SHP77 (cell line): ENCODE measurements at regions not wholly inside any gene's neighbourhood (a gene's known extent, or its start where the extent isn't known, plus 50 kb on each side); places are given as distances from the start of the nearest gene placed in this dataset.

Source experiments
- DNase-seq, 2 experiments: peaks; one replicate each; lab custom pipeline; 2025; lab: John Stamatoyannopoulos, UW

- DNase-seq, result no peak
Observed at GRCh38 chr5:106818552-106818951, 852.2 kb downstream of the EFNA5 start.

GRCh38 chr5:106814961-106815360 lies 855.8 kb downstream of the EFNA5 start:
- DNase-seq, result no peak

GRCh38 chr5:106801554-106801953 lies 869.2 kb downstream of the EFNA5 start:
- DNase-seq, result no peak

- no peak for DNase-seq
Observed at GRCh38 chr5:106797996-106798395, 872.7 kb downstream of the EFNA5 start.

- no peak for DNase-seq
Observed at GRCh38 chr5:106796081-106796480, 874.7 kb downstream of the EFNA5 start.

- no peak for DNase-seq
Observed at GRCh38 chr5:106784846-106785245, 885.9 kb downstream of the EFNA5 start.

- no peak for DNase-seq
Observed at GRCh38 chr5:106780355-106780754, 890.4 kb downstream of the EFNA5 start.

GRCh38 chr5:106776515-106776914 lies 894.2 kb downstream of the EFNA5 start:
- peak in 1 of 2 experiments; percentile 11 for DNase-seq

- DNase-seq, result no peak
Observed at GRCh38 chr5:106768392-106768791, 902.3 kb downstream of the EFNA5 start.

- DNase-seq, result no peak
Observed at GRCh38 chr5:106766916-106767315, 903.8 kb downstream of the EFNA5 start.

GRCh38 chr5:106759581-106759980 lies 911.2 kb downstream of the EFNA5 start:
- DNase-seq, result no peak

GRCh38 chr5:106759152-106759551 lies 911.6 kb downstream of the EFNA5 start:
- DNase-seq, result no peak

- DNase-seq, result no peak
Observed at GRCh38 chr5:106757672-106758071, 913.1 kb downstream of the EFNA5 start.

- no peak for DNase-seq
Observed at GRCh38 chr5:106755789-106756188, 914.9 kb downstream of the EFNA5 start.

- DNase-seq, result no peak
Observed at GRCh38 chr5:106755066-106755465, 915.7 kb downstream of the EFNA5 start.

GRCh38 chr5:106749826-106750225 lies 920.9 kb downstream of the EFNA5 start:
- no peak for DNase-seq

GRCh38 chr5:106739127-106739526 lies 931.6 kb downstream of the EFNA5 start:
- DNase-seq, result no peak

- DNase-seq, result no peak
Observed at GRCh38 chr5:106737111-106737510, 933.6 kb downstream of the EFNA5 start.

- DNase-seq, result no peak
Observed at GRCh38 chr5:106732624-106733023, 938.1 kb downstream of the EFNA5 start.

GRCh38 chr5:106730912-106731311 lies 939.8 kb downstream of the EFNA5 start:
- DNase-seq, result no peak

- DNase-seq, result no peak
Observed at GRCh38 chr5:106730506-106730905, 940.2 kb downstream of the EFNA5 start.

- no peak for DNase-seq
Observed at GRCh38 chr5:106728208-106728607, 942.5 kb downstream of the EFNA5 start.

- no peak for DNase-seq
Observed at GRCh38 chr5:106727071-106727470, 943.7 kb downstream of the EFNA5 start.

GRCh38 chr5:106720367-106720766 lies 950.4 kb downstream of the EFNA5 start:
- DNase-seq, result no peak

- no peak for DNase-seq
Observed at GRCh38 chr5:106699796-106700195, 970.9 kb downstream of the EFNA5 start.
